LoVo (cell line): ENCODE measurements at regions not wholly inside any gene's neighbourhood (a gene's known extent, or its start where the extent isn't known, plus 50 kb on each side); places are given as distances from the start of the nearest gene placed in this dataset.

Source experiments
- DNase-seq: peaks from one replicate; pipeline ENCODE4 v3.0.0-alpha.2; 2016; ENCODE audit warnings: low spot score

GRCh38 chr12:114767906-114768722 lies 84.1 kb upstream of the TBX3 start:
- peak; percentile 5 for DNase-seq

GRCh38 chr12:114767084-114767760 lies 83.2 kb upstream of the TBX3 start:
- DNase-seq = no peak

- no peak for DNase-seq
Measured at GRCh38 chr12:114765960-114766691, 82.2 kb upstream of the TBX3 start.

GRCh38 chr12:114764510-114764909 lies 80.5 kb upstream of the TBX3 start:
- DNase-seq = no peak

GRCh38 chr12:114762490-114763110 lies 78.6 kb upstream of the TBX3 start:
- no peak for DNase-seq

- DNase-seq = no peak
Measured at GRCh38 chr12:114760151-114760877, 76.3 kb upstream of the TBX3 start.

- DNase-seq = no peak
Measured at GRCh38 chr12:114759635-114760034, 75.7 kb upstream of the TBX3 start.

- no peak for DNase-seq
Measured at GRCh38 chr12:114757684-114758325, 73.8 kb upstream of the TBX3 start.

GRCh38 chr12:114752217-114752616 lies 68.2 kb upstream of the TBX3 start:
- DNase-seq = no peak

- DNase-seq = no peak
Measured at GRCh38 chr12:114751712-114752111, 67.7 kb upstream of the TBX3 start.

- no peak for DNase-seq
Measured at GRCh38 chr12:114750917-114751316, 66.9 kb upstream of the TBX3 start.

GRCh38 chr12:114749065-114749464 lies 65.1 kb upstream of the TBX3 start:
- no peak for DNase-seq

- DNase-seq = no peak
Measured at GRCh38 chr12:114747012-114747858, 63.3 kb upstream of the TBX3 start.

- no peak for DNase-seq
Measured at GRCh38 chr12:114746297-114747011, 62.5 kb upstream of the TBX3 start.

GRCh38 chr12:114744691-114745090 lies 60.7 kb upstream of the TBX3 start:
- DNase-seq = no peak

GRCh38 chr12:114744285-114744684 lies 60.3 kb upstream of the TBX3 start:
- DNase-seq = no peak

- DNase-seq = no peak
Measured at GRCh38 chr12:114743799-114744198, 59.8 kb upstream of the TBX3 start.

GRCh38 chr12:114743289-114743688 lies 59.3 kb upstream of the TBX3 start:
- no peak for DNase-seq

GRCh38 chr12:114742363-114742762 lies 58.4 kb upstream of the TBX3 start:
- DNase-seq = no peak

GRCh38 chr12:114741940-114742339 lies 58.0 kb upstream of the TBX3 start:
- no peak for DNase-seq
